Islet of Langerhans (tissue), 1 donor: ENCODE measurements at regions not wholly inside any gene's neighbourhood (a gene's known extent, or its start where the extent isn't known, plus 50 kb on each side); places are given as distances from the start of the nearest gene placed in this dataset.
"Not testable (repeated sequence)": the region's sequence is repeated elsewhere in the genome, so short reads cannot be mapped to it uniquely, and the experiment has no call there.

ENCODE experiments used
- FAIRE-seq: peaks from one replicate; lab custom pipeline; 2011; peaks lifted over from hg19 to GRCh38; lab: Jason Lieb, UNC

DNA sequence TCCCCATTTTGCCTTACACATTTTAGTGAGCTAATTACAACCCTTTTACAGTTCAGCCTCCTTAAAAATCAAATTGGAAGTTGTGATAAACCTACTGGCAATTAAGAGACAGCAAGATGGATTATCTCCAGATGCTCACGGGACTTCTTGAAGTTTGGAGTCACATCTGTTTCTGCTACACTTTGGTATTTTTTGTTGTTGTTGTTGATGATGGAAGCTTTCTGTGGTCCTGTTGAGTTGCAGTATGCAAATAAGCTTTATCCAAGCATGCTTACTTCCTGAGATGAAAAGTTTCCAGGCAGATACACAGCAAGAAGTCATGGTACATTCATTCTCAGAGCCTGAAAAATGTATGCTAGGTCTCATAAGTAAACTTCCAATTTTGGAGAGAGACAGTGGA is 670.0 kb upstream of the AMOT start:
- no peak for FAIRE-seq

DNA sequence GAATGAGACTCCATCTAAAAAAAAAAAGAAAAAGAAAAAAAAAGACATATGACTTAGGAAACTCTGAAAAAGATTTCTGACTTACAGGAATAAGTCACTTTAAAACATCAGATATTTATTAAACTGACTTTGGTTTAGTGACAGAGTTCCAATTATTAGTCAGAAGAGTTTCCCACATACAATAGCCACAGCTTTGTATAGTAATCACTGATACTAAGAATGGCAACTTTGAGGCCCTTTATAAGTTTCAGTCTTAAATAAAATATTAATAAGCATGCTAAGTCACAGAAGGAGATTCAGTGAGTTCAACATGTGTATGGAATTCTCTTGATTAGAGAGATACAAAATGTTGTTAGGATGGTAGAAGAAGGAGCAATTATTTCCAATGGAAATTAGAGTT is 652.3 kb upstream of the AMOT start:
- no peak for FAIRE-seq

DNA sequence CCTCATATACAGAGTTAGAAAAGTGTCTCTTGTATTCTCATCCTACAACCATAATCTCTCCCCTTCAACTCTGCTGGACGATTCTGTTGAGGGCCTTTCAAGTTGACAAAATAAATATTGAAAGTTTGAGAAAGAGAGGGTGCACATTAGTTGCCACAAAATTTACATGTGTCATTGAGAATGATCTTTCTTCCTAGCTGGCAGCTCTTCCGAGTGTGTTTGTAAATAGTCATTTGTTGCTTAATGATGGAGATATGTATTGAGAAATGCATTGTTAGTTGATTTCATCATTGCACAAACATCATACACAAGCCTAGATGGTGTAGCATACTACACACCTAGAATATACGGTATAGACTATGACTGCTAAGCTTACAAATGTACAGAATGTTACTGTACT is 632.8 kb upstream of the AMOT start:
- no peak for FAIRE-seq

DNA sequence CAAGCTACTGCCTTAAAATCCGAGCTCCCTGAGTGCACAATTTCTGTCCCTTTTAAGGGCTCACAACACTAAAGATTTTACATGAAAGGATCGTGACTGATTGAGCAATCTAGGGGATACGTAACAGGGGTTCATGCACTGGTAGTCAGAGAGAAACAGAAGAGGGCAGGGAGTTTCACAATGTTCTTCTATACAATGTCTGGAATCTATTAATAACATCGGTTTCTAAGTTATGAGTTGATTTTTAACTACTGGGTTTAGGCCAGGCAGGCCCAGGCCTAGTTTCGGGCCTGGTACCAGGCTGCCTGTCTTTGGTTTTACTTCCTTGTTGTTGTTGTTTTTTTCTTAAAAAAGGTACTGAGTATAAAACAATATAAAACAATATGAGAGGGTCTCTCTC is 632.4 kb upstream of the AMOT start:
- not testable (repeated sequence) for FAIRE-seq

DNA sequence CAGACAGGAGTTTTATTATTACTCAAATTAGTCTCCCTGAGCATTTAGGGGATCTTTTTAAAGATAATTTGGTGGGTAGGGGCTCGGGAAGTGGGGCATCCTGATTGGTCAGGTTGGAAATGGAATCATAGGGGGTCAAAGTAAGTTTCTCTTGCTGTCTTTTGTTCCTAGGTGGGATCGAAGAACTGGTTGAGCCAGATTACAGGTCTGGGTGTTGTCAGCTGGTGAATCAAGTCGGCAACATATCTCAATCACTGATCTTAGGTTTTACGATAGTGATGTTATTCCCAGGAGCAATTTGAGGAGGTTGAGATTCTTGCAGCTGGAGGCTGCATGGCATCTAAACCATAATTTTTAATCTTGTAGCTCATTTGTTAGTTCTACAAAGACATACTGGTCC is 629.5 kb upstream of the AMOT start:
- FAIRE-seq, result no peak

DNA sequence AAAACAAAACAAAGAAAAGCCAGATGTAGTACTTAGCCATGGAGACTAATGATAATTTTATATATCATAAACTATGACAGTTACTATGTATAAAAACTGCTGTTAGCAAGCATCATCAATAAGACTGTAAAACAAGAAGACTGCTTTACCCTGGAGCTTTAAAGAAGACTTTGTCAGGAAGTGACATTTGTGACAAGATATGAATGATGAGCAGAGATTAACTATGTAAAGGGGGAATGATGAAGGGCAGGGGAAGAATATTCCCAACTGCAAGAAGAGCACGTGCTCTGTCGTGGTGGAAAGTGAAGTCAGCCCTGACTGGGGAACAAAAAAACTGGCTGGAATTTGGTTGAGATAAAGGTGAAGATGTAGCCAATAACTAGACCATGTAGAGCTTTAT is 617.1 kb upstream of the AMOT start:
- FAIRE-seq, result no peak

DNA sequence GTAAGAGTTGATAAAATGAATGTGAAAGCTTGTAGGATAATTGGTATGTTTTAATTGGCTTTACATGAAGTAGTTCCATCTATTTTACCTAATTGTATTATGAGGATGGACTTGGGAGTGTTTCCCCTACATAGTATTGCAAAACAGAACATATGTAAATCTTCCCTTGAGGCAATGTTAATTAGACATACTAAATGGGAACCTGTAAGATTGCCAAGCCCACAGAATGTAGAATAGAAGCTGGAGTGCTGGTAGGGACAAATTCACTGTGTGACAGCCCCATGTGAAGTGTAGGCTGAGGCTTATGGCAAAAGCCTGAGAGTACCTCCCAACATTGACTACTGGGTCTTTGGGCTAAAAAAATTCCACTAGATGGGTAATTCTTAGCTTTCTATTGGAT is 615.0 kb upstream of the AMOT start:
- FAIRE-seq, result no peak

DNA sequence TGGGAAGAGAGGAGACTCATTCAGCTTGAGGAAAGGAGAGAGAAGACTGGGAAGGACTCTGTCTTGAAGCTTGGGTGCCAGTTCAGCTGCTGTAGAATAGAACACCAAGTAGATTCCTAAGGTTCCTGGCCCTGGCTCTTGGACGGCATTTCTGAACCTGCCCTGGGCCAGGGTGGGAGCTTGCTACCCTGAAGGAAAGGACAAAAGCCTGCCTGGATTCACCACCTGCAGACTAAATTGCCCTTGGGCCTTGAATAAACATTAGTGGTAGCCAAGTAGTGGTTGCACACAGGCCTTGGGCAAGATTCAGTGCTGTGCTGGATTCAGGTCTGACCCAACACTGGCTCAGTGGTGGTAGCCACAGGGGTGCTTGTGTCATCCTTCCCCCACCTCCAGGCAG is 588.4 kb upstream of the AMOT start:
- FAIRE-seq, result no peak

DNA sequence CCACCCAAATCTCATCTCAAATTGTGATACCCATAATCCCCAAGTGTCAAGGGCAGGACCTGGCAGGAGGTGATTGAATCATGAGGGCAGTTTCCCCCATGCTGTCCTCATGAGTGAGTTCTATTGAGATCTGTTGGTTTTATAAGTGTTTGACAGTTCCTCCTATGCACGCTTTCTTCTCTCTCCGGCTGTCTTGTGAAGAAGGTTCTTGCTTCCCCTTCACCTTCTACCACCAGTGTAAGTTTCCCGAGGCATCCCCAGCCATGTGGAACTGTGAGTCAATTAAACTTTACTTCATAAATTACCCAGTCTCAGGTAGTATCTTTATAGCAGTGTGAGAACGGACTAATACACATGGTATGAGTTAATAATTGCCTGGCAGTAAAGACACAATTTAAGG is 581.7 kb upstream of the AMOT start:
- FAIRE-seq, result no peak

DNA sequence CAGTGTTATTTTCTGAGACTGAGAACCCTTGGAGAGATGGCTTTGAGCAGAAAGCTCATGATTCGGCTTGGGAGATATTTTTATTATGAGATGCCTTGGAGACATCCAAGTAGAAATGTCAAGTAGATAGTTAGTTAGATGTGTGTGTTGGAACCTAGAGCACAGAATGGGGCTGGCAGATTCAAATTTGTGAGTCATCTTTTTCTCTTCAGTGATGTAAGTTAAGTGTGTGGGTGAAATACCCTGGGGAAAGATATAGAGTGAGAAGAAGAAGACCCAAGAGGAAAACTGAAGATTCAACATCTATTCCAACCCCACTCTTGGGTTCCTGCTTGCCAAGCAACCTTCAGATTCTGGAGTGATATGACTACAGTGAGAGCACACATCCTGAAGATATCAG is 580.8 kb upstream of the AMOT start:
- FAIRE-seq, result no peak

DNA sequence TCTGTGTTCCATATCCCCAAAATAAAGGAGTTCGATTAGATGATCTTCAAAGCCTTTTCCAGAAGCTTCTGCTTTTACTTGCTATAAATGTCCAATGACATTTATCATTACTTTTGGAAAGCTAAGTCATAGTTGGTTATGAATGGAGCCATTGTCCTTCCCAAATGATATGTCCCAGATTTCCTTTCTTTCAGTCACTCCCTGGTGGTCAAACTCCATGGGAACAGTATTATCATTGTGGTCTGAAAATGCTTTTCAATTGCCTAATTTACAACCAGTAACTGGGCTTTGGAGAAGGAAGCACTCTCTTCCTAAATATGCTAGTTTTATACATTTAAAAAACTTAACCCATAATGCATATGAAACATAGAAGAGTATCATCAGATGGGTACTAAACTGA is 571.5 kb upstream of the AMOT start:
- FAIRE-seq, result no peak

DNA sequence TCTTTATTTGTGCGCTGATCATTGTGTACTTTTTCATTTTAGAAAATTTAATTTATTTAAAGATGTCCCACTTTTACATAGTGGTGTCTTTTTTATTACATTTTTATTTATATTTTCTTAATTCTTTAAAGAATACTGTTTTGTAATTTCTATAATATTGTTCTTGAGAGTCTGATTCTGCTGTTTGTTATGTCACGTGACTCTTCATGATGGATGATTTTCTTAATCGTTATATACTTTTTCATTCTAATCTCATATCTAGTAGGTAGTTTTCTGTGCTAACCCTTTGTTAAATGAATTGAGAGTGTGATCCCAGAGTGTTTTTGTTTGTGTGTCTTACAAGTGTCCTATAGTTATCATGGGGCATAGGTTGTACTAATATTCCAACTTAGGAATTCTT is 568.2 kb upstream of the AMOT start:
- no peak for FAIRE-seq

DNA sequence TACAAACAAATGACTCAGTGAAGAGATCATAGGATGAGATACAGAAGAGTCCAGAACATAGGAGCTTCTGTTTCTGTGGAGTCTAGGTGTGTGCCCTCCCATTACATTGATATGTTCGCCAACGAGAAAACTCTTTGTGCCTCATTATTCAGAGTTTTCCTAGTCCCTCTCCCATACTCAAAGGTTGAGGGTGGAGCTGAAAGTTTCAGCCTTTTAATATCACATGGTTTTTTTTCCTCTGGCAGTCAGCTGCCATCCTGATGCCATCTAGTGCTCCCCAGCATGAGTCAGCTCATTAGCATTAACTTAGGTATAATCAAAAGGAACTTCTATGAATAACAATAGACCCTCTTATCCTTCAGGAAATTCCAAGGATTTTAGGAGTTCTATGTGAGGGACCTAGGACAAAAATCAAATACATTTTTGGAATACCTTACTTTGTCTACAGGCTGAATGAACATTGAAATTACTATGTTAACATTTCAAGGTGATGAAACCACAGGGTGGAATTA is 559.6 kb upstream of the AMOT start:
- no peak for FAIRE-seq

DNA sequence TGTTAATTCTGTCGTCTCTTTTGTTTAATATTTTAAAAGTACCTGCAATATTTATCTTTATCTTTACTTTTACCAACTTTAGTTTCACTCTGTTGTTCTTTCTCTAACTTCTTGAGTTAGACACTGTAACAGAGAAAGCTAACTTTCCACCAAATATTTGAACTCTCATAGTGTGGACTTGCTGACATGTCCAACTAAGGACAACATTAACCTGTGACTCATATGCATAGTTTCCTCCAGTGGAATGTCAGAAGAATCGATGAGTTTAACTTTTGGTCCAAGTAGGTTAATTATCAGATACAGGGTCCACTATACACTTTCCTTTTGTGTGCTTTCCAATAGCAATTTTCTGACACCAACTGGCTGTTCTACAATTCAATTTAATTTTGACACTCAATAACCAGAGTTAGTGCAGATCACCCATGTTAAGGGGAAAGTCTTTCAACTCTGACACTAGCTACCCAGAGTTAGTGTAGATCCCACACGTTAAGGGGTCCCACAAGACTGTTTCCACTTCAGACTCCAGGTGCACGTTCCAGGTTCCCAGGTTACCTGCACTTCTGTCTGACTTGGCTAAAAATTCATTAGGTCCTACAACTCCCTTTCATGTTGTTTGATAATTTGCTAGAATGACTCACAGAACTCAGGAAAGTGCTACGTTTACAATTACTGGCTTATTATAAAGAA is 559.0 kb upstream of the AMOT start:
- FAIRE-seq, result no peak

DNA sequence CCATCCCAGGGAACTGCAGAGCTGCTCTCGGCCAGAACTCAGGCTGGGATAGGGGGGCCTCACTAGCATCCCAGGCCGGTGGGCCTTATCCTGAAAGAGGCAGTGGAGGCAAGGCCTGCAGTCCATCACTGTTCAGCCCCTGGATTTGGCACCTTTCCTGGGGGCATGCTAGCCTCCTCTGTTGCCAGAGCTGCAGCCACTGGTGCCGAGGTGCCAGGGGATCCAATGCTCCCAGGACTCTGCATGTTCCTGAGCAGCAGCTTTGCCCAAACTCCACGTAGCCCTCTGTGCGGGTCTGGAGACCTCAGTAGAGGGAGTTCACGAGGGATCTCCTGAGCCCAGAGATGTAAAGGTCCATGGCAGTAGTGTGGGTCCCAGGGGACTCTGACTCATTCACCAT is 551.7 kb upstream of the AMOT start:
- no peak for FAIRE-seq

DNA sequence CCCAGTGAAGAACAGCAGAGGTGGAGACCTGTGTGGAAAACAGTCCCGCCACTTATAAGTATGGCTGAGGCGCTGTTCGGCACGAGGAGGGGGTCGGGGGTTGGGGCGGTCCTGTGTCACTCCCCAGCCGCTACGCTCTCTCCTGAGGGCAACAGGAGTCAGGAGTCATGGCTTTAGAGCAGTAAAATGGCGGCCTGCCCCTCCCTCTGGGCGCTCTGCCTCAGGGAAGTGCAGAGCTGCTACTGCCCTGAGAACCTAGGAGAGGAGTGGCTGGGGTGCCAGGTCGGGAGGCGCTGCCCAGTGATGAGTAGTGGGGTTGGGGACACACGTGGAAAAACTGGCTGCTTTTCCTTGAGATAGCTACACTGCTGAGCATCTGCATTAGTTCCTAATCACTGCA is 551.2 kb upstream of the AMOT start:
- no peak for FAIRE-seq

DNA sequence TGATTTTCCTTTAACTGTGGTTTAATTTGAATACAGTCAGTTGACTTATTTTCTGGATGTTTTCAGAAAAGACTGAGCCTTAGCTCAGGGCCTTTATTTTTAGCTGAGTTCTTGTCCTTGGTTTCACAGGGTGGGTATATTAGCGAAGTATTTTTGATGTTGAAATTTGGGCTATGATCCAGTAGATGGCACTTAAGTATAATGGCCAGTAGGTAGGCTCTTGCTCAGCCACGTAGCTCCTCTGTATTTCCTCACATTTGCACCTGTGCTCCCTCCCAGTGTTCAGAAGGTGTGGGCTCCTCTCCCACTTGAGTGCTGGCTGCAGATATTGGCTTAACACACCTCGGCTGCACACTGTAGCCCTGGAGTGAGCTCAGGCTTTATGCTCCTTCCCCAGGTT is 549.9 kb upstream of the AMOT start:
- no peak for FAIRE-seq

DNA sequence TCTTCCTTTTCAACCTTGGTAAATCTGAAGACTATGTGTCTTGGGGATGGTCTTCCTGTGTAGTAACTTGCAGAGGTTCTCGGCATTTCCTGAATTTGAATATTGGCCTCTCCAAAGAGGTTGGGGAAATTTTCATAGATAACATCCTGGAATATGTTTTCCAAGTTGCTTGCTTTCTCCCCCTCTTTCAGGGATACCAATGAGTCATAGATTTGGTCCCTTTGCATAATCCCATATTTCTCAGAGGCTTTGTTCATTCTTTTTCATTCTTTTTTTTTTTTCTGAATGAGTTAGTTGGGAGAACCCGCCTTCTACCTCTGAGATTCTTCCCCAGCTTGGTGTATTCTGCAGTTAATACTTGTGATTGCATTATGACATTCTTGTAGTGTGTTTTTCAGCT is 549.2 kb upstream of the AMOT start:
- FAIRE-seq, result no peak

DNA sequence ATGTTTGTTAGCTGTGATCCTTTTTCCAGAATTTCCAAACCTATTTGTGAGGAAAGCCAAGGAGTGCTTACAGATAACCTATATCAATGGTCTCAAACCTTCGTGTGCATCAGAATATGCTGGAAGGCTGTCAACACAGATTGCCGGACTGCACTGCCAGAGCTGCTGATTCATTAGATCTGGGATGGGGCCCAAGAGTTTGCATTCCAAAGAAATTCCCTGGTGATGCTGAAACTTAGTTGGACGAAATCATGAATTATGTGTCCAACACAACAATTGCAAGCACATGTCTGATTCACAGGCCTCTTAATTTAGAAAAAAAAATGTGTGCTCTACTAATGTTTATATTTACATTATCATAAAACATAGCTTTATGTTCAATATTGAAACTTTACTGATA is 544.0 kb upstream of the AMOT start:
- FAIRE-seq, result no peak

DNA sequence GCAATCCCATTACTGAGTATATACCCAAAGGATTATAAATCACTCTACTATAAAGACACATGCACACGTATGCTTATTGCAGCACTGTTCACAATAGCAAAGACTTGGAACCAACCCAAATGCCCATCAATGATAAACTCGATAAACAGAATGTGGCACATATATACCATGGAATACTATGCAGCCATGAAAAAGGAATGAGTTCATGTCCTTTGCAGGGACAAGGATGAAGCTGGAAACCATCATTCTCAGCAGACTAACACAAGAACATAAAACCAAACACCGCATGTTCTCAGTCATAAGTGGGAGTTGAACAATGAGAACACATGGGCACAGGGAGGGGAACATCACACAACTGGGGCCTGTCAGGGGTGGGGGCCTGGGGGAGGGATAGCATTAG is 532.8 kb upstream of the AMOT start:
- FAIRE-seq, result not testable (repeated sequence)

DNA sequence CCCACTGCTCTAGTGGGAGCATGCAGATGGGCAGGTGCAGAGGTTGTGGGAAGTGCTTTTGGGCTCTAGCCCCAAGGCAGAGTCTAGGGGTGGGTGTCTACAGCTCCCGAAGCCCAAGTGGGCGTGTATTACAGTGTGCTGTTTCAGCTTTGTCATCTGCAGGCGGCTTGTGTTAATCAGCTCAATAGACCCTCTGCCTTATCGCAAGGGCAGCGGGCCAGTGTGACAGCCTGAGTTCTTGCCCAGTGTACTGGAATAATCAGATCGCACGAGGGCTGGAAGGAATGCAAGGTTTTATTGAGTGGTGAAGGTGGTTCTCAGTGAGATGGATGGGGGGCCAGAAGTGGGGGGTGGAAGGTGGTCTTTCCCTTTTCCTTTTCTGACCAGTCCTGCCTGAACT is 529.4 kb upstream of the AMOT start:
- no peak for FAIRE-seq

DNA sequence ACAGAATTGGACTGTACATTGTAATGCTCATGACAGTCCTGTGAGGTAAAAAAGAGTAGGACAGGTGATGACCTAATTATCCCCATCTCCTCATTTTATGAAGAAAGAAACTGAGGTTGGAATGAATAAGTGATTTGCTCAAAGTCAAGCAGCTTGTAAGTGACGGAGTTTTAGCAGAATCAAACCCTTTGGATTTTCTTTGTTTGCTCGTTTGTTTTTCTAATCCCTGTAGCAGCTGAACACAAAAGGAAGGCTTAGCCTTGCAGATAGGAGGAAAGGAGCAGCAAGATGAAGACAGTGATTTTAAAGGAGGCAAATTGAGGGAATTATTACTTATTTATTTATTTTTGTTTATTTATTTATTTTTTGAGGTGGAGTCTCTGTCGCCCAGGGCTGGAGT is 528.4 kb upstream of the AMOT start:
- FAIRE-seq, result no peak

DNA sequence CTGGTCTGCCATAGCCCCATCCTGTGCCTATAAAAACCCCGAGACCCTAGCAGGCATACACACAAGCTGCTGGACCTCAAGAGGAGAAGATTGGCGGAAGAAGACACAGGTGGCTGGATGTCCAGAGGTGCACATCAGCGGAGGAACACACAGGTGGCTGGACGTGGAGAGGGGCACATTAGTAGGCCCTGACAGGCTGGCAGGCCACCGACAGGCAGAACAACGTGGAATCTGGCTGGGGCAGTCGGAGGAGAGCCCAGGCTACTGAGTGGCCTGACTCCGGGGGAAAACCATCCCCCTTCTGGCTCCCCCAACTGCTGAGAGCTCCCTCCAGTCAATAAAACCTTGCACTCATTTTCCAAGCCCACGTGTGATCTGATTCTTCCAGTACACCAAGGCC is 512.5 kb upstream of the AMOT start:
- FAIRE-seq, result no peak

DNA sequence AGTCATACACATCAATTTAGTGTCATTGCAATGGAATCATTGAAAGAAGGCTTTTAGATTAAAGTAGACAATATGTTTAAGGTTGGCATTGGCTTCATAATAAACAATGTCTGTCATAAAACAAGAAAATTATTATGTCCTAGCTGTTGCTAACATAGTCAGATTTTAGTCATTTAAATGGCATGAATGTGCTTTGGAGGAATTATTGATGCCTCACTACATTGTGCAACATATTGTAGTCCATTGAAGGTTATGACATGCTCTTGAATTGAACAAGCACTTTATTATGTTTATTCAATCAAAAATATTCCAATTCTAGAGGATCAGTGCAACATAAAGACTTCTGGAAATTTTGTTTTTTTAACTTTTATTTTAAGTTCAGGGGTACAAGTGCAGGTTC is 489.8 kb upstream of the AMOT start:
- FAIRE-seq, result no peak

DNA sequence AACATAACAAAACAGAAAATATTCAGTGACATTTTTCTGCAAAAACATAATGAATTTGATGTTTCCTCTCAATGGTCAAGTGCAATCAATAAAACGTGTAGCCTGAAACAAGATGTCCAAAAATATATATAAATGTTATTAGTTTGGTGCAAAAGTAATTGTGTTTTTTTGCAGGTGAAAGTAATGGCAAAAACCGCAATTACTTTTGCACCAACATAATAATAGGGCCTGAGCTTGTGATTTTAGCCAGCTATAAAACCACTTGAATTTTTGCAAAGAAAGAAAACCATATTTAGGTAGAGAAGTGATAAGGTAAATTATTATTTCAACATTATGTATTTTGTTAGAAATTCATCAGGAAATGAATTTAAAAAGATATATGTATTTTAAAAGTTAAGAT is 475.3 kb upstream of the AMOT start:
- FAIRE-seq, result no peak
